Smooth muscle cell (in vitro differentiated cells): ENCODE measurements at regions not wholly inside any gene's neighbourhood (a gene's known extent, or its start where the extent isn't known, plus 50 kb on each side); places are given as distances from the start of the nearest gene placed in this dataset.
"Not testable (repeated sequence)": the region's sequence is repeated elsewhere in the genome, so short reads cannot be mapped to it uniquely, and the experiment has no call there.

ENCODE experiments used
- DNase-seq: peaks from one replicate; lab custom pipeline; 2025; ENCODE audit not compliant: unreplicated experiment; lab: John Stamatoyannopoulos, UW
- H2AFZ ChIP-seq: fragments of 200-600 bp; sonication (generic); 2 replicates; pipeline ENCODE4 v1.6.0; 2016; ENCODE audit warnings: antibody characterized with exemption, low read depth, mild to moderate bottlenecking
- H3F3A ChIP-seq: fragments of 200-600 bp; sonication (generic); 2 replicates; pipeline ENCODE4 v1.6.0; 2017; ENCODE audit warnings: antibody characterized with exemption, low read depth
- H3K27ac ChIP-seq: fragments of 200-600 bp; sonication (generic); 2 replicates; pipeline ENCODE4 v1.5.1; 2016; ENCODE audit warnings: low read depth, mild to moderate bottlenecking
- H3K27me3 ChIP-seq: fragments of 200-600 bp; sonication (generic); 2 replicates; pipeline ENCODE4 v1.6.1; 2016; ENCODE audit warnings: low read depth, mild to moderate bottlenecking
- H3K36me3 ChIP-seq: fragments of 200-600 bp; sonication (generic); 2 replicates; pipeline ENCODE4 v1.5.1; 2016; ENCODE audit warnings: low read depth
- H3K4me1 ChIP-seq: fragments of 200-600 bp; sonication (generic); 2 replicates; pipeline ENCODE4 v1.5.1; 2016; ENCODE audit warnings: low read depth
- H3K4me2 ChIP-seq: fragments of 200-600 bp; sonication (generic); 2 replicates; pipeline ENCODE4 v1.6.0; 2016; ENCODE audit warnings: mild to moderate bottlenecking
- H3K4me3 ChIP-seq: fragments of 200-600 bp; sonication (generic); 2 replicates; pipeline ENCODE4 v1.5.1; 2016; ENCODE audit warnings: mild to moderate bottlenecking
- H3K79me2 ChIP-seq: fragments of 200-600 bp; sonication (generic); 2 replicates; pipeline ENCODE4 v1.6.0; 2016; ENCODE audit warnings: low read depth, mild to moderate bottlenecking
- H3K9ac ChIP-seq: fragments of 200-600 bp; sonication (generic); 2 replicates; pipeline ENCODE4 v1.6.0; 2016; ENCODE audit warnings: low read depth
- H3K9me3 ChIP-seq: fragments of 200-600 bp; sonication (generic); replicated peaks from 2 replicates; pipeline ENCODE4 v1.5.1; 2016; ENCODE audit warnings: low read depth
- H4K20me1 ChIP-seq: fragments of 200-600 bp; sonication (generic); 2 replicates; pipeline ENCODE4 v1.6.0; 2016; ENCODE audit warnings: low read depth
- CTCF ChIP-seq: fragments of 200-600 bp; sonication (generic); IDR thresholded peaks from 2 replicates; pipeline ENCODE4 v1.5.1; 2017; ENCODE audit warnings: borderline replicate concordance, mild to moderate bottlenecking, antibody characterized with exemption; ENCODE audit not compliant: insufficient read depth, poor library complexity, severe bottlenecking
- WGBS: methylation state at CpG from one replicate; pipeline ENCODE4 v1.1.7; 2016; ENCODE audit warnings: low lambda C conversion rate; 5-methylcytosine and 5-hydroxymethylcytosine counted together

- no peak overlapping the region for H3K9ac ChIP-seq
- 93% methylated on average over 36 of the region's 39 CpGs for WGBS
Measured at GRCh38 chr13:22897571-22898314, 283.0 kb upstream of the SGCG start.

GRCh38 chr13:22900416-22900951 is 280.3 kb upstream of the SGCG start:
- not testable (repeated sequence) for H3K4me1 ChIP-seq, H4K20me1 ChIP-seq, H3K4me2 ChIP-seq, H3K36me3 ChIP-seq, DNase-seq, H3F3A ChIP-seq, H3K27ac ChIP-seq, H3K79me2 ChIP-seq, H3K4me3 ChIP-seq, H3K9me3 ChIP-seq, H2AFZ ChIP-seq, H3K9ac ChIP-seq, H3K27me3 ChIP-seq
- 92% methylated on average over 20 of the region's 28 CpGs for WGBS

More at GRCh38 chr13:22897571-22898314, 283.0 kb upstream of the SGCG start:
- Histone ChIP-seq H3F3A (no peaks in the 10 kb centered on the region), H3K27me3 (no peaks in the 10 kb centered on the region), H2AFZ (no peak overlapping the region), H3K79me2 (no peaks in the 10 kb centered on the region), H3K4me1 (no peaks in the 10 kb centered on the region), H3K9me3 (no peaks in the 10 kb centered on the region), H4K20me1 (no peaks in the 10 kb centered on the region), H3K36me3 (no peaks in the 10 kb centered on the region), H3K4me2 (no peak overlapping the region), H3K27ac (no peak overlapping the region), H3K4me3 (no peak overlapping the region)
- no peak for DNase-seq
- no peak for TF ChIP-seq CTCF

- Histone ChIP-seq H3K9ac (no peak overlapping the region), H3K4me1 (no peaks in the 10 kb centered on the region), H4K20me1 (no peaks in the 10 kb centered on the region), H3K79me2 (no peaks in the 10 kb centered on the region), H3K9me3 (no peaks in the 10 kb centered on the region), H3K27ac (no peak overlapping the region), H3K27me3 (no peaks in the 10 kb centered on the region), H2AFZ (no peak overlapping the region), H3K4me2 (no peak overlapping the region), H3K36me3 (no peaks in the 10 kb centered on the region), H3K4me3 (no peak overlapping the region), H3F3A (no peaks in the 10 kb centered on the region)
- WGBS, result 88% methylated on average over 10 of the region's 10 CpGs
- no peak for TF ChIP-seq CTCF
- DNase-seq, result no peak
Measured at GRCh38 chr13:22903301-22903700, 277.5 kb upstream of the SGCG start.

- no peak overlapping the region for H3K4me3 ChIP-seq
- H4K20me1 ChIP-seq, result no peaks in the 10 kb centered on the region
- H3K4me1 ChIP-seq, result no peaks in the 10 kb centered on the region
- no peaks in the 10 kb centered on the region for H3F3A ChIP-seq
- no peaks in the 10 kb centered on the region for H3K79me2 ChIP-seq
- no peak overlapping the region for H2AFZ ChIP-seq
- TF ChIP-seq CTCF, result no peak
- H3K9ac ChIP-seq, result no peak overlapping the region
- H3K27me3 ChIP-seq, result no peaks in the 10 kb centered on the region
- DNase-seq, result no peak
- H3K27ac ChIP-seq, result no peak overlapping the region
- no peaks in the 10 kb centered on the region for H3K9me3 ChIP-seq
- no peak overlapping the region for H3K4me2 ChIP-seq
- no peaks in the 10 kb centered on the region for H3K36me3 ChIP-seq
Measured at GRCh38 chr13:22903925-22904324, 276.9 kb upstream of the SGCG start.
